HG03520 (cell line): ENCODE measurements at regions not wholly inside any gene's neighbourhood (a gene's known extent, or its start where the extent isn't known, plus 50 kb on each side); places are given as distances from the start of the nearest gene placed in this dataset.
"Not testable (repeated sequence)": the region's sequence is repeated elsewhere in the genome, so short reads cannot be mapped to it uniquely, and the experiment has no call there.

Experiments used
- ATAC-seq: cut with Tn5 transposase; IDR thresholded peaks from one replicate; pipeline ENCODE4 v1.9.1; 2021; ENCODE audit warnings: mild to moderate bottlenecking, moderate library complexity; ENCODE audit not compliant: unreplicated experiment

DNA sequence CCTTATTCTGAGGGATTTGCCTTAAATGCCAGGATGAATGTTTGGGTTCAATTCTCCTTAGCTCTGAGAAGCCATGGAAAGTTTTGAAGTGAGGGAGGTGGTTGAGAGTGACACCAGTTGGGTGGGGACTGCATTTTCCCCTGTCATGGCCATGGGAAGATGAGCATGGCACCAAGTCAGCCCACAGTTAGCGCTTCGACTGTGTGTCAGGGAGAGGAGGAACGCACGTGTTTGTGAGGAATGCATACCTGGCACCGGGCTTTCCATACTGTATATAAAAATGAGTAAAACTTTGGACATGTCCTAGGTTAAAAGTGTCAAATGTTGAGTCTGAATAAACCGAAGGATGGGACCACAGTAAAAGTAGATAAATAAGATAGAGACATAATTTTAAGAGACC lies 187.5 kb upstream of the KL start:
- no peak for ATAC-seq

DNA sequence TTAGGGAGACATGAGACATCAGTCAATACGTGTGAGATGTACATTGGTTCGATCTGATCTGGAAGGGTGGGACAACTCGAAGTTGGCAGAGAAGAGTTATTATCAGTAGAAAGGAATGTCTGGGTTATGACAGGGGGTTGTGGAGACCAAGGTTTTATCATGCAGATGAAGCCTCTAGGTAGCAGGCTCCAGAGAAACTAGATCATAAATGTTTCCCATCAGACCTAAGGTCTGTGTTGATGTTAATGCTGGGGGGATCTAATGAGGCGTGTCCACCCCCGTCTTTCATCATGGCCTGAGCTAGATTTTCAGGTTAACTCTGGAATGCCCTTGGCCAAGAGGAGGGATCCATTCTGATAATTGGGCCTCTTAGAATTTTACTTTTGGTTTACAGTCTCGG lies 187.0 kb upstream of the KL start:
- no peak for ATAC-seq

DNA sequence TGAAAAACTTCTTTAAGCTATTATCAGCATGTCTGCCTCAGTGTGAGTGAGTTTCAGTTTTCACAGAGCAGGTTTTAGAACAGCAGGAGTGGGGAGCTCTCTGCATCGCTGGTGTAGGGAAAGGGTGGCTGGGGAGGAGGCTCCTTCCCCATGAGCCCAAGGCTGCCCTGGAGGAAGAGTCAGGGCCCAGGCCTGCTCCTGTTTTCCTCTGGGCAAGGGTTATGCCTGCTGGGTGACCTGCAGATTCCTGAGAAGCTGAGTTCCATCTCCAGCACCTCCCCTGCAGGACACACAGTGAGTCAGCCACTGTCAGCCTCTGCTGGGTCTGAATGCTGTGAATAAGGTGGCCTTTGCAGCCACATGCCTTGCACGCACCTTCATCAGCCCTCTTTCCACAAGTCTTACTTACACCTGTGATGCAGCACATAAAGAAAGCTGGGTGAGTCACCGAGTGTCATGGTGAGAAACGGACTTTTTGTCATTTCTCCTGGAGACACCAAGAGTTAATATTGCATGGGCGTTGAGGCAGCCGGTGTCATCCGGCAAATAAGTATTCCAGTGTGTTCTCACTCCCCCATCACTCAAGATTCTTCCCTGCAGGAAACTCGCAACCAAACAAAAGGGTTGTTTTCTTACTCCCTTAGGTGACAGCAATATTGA lies 186.4 kb upstream of the KL start:
- no peak for ATAC-seq

DNA sequence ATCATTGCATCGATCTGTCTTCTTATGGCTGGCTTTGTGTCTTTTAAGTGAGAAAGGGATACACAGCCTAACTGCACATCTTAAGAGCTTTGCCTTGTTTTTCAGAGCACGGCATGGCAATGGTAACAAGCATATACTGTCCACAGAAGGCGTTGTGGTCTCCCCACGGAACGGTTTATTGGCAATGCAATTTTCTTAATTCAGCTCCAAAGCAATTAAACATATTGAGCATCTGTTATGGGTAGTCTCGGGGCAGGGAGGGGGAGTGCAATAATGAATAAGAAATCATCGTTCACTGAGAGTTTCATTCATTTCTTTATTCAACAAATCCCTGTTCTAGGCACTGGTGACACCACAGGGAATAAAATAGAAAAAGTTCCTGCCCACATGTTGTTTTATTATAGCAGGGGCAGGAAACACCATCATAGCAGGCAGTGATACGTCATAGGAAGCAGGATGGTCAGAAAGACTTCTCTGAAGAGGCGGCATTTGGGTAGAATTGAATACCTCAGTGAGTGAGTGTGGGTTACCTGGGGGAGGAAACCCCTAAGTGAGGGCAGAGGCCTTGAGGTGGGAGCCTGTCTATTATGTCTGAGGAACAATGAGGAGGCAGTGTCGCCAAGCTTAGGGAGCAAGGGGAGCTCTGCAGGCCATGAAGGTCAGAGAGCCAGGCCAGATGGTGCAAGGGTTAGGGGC lies 185.7 kb upstream of the KL start:
- ATAC-seq, result no peak

DNA sequence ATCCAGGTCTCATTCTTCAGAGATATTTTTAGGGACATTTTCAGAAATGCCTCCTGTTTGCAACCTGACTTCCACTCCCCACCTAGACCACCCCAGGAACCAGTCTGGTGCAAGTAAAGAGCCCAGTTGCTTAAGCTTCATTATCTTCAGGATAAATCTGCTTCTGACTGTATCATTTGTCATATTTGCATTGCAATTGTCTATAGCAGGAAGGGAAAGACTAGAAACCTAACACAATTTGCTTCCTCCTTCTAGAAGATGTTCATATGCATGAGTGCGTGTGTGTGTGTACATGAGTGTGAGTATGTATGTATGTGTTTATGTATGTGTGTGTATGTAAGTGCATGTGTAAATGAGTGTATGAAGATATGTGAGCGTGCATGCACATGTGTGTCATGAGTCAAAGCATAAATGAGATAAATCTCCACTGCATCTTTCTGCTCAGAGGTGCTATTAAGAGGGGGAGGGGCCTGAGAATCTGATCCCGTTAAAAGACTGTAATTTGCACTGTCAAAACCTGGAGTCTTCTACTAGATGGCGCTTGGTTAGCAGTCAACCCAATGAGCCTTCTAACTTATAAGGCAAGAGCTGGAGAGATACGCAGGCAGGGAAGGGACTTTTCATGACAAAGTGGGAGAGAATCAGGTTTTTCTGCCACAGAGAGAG lies 178.8 kb upstream of the KL start:
- no peak for ATAC-seq

DNA sequence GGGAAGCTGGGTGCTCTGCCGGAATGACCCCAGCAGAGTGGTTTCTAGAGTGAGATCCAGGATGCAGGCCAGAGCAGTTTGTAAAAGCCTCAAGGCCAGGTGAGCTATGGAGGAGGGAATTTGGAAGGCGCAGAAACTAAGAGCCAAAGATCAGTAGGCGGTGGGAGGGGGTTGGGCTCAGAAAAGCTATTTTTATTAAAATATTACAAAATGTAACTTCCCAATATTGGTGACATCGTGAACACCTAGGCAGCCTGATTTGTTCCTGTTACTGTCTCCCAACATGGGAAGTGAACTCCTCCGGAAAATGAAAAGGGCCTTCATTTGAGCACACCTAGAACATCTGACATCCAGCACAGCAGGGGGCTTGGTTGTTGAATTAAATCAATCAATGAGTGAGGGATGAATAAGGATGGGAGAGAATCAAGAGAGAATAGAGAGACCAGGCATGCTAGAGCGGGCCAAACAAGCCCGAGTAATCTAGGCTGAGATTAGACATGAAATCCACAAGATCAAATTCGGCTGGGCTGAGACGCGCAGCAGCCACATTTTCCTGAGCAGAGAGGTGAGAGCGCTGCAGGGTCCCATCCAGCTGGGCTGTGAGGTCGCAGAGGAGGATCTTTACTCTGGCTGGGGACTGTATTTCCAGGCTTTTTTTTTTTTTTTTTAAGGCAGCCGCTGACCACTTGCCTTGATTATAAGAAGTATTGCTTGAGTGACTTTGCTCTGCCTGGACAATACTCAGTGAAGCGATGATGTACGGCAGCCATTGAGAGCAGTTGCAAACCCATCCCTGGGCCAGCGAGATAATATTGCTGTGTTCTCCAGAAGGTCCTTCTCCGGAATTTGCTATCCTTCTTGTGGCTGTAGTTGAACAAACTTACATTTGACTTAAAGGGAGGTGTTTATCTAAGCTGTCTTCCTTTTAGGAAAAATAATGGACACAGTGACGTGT lies 178.0 kb upstream of the KL start:
- no peak for ATAC-seq

DNA sequence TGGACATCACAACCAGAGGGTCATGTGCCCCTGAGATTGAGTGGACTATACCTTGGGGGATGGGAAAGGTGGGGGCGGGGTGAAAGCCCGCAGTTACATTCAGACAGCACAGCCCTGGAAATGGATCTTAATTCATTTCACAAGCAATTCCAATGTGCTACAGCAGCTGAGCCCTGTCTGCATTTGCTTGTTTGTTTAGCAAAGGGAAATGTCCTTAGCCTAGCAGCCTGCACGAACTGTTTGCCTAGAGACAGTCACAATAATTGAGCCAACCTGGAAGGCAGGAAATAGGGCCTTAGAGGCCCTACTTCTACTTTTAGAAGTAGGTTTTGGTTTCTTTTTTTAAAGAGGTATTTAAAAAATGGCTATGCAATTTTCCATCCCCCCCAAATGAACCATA lies 177.3 kb upstream of the KL start:
- ATAC-seq, result peak; percentile 76

DNA sequence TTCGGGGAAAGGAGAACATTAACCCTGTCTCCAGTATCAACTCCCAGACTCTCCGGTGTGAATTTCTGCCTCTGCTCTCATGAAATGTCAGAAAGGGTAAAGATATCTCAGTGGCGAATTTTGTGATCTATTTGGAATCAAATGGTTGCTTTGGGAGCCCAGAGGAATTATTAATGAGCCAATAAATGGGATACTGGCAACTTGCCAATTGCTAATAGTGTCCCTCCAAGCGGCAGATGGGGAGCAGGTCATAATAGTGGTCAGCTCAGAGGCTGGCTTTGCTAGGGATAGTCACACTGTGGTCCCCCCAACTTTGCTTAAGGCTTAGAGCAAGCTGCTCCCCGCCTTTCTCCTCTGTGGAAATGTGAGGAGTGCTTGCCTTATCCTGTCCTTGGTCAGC lies 176.1 kb upstream of the KL start:
- no peak for ATAC-seq

DNA sequence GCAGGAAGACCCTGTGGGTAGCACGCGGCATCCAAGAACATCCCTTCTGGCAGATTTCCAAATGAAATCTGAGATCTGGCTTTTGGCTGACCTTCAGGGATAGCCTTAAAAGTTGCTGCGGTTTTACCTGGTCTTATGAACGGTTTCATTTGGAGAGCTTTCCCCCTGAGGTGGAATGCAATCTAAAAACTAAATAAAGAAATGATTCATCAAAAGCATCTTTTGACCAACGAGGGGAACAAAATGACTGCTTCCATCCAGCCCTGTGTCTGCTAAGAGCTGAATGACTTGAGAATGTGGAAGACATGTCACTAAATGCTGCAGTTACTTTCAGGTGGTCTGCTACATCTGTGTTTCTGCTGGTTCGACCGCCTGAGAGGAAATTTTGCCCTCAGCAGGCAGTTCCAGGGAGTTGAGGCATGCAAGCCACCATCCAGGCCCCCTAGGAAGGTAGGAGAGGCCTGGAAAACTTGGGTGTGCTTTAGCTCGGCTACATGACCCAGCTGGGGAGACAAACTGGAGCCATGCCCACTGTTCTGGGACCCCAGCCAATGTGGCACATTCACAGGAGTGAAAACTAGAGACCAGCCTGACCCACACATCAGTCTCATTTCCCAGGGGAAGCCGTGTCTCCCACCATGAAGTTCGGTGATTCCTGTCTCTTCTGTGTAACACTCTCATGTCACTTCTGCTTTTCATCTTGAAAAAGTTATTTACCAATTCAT lies 175.1 kb upstream of the KL start:
- peak; percentile 59 for ATAC-seq

DNA sequence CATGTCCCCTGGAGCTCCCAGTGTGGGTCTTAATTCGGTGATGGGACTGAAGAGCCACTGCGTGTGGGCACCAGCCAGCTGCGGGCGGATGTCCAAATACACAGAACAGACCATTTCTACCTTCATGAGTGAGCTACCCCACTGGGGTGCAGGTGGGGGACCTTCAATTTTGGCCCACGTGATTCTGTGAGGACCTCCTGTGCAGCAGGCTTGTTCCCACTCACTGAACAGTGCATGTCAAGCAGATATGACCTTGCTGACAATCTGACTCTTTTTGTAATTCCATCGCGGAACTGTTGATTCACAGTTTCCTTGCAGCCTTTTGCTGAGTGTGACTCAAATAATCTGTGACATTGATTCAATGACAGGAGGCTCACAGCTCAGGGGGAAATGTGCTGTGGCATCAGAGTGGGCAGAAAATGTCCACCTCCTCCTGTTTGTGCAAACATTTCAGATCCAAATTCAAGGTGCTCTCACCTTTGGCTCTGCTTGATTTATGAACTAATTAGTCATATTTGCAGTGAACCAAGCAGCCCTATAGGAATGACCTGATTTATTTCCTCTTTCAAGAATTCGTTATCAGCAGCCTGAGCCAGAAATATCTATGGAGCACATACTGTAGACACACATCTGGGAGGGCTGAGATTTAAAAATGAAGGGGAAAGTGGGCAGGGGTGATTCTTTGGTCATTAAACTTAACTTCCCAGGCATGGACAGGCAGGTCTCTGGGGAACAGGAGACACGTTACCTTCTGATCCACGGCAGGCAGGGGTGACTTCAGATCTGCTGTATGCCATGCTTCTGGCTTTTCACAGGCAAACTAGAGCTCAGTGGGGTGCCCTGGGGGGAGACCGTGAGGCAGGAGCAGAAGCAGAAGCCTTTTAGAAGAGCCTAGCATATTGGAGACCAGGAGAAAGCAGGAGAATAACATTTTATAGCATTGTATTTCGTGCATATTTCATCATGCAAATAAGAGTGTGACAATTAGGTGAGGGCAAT lies 170.0 kb upstream of the KL start:
- no peak for ATAC-seq

DNA sequence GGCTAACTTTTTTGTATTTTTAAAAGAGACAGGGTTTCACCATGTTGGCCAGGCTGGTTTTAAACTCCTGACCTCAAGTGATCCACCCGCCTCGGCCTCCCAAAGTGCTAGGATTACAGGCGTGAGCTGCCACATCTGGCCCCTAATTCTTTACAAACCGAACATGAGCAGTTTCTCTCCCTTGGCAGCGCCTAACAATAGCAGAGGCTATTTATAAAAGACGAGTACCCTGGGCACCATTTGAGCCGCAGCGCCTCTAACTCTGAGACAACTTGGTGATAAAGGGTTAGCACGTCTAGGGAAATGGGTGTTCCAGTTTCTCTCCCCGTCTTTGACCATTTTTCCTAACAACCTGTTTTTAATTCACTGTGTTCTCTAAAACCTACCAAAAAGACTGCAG lies 168.2 kb upstream of the KL start:
- ATAC-seq, result not testable (repeated sequence)

DNA sequence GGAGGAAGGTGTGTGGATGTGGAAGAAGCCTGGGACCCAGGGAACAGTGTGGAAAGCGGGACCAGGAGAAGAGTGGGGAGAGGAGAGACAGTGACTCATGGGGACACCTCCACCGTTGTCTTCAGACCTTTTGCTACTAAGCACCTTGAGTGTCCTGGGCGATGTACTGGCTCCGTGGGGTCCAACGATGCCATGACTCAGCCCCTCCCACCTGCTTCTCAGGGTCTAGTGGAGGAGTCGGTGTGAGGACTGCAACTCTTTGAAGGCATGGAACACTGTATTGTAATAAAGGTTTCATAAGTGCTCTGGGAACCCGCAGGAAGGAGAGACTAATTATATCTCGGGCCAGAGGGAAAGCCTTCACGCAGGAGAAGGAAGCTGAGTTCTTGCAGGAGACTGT lies 166.9 kb upstream of the KL start:
- no peak for ATAC-seq

DNA sequence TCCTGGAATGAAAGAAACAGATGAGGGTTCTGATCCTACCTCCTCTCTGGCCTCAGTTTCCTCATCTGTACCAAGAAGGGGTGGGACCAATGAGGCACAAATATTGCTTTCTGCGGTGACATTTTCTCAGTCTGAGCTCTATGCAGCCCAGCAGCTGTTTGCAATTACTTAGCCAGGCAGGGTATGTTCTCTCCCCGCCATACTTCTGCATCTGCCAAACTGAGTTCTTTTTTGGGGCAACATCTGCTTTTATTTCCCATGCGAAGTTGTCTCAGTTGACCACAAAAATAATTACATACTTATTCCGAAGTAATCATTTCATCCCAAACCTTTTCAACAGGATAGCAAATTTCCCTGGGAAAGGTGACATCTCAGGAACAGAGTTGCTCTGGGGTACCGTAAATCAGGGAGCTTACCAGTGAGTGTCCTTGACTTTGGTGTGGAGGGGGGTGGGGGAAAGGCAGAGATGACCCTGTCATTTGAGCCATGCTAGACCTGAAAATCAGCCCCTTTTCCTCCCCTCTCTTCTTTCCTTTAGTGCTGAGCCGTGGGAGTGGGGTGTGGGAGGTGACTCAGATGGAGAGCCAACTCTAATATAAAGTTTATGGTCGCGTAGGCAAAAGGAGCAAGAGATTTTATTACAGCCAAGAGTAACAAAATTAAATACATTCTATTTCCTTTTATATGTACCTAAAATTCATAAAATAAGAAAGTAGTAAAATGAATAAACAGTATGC lies 165.7 kb upstream of the KL start:
- ATAC-seq, result no peak

DNA sequence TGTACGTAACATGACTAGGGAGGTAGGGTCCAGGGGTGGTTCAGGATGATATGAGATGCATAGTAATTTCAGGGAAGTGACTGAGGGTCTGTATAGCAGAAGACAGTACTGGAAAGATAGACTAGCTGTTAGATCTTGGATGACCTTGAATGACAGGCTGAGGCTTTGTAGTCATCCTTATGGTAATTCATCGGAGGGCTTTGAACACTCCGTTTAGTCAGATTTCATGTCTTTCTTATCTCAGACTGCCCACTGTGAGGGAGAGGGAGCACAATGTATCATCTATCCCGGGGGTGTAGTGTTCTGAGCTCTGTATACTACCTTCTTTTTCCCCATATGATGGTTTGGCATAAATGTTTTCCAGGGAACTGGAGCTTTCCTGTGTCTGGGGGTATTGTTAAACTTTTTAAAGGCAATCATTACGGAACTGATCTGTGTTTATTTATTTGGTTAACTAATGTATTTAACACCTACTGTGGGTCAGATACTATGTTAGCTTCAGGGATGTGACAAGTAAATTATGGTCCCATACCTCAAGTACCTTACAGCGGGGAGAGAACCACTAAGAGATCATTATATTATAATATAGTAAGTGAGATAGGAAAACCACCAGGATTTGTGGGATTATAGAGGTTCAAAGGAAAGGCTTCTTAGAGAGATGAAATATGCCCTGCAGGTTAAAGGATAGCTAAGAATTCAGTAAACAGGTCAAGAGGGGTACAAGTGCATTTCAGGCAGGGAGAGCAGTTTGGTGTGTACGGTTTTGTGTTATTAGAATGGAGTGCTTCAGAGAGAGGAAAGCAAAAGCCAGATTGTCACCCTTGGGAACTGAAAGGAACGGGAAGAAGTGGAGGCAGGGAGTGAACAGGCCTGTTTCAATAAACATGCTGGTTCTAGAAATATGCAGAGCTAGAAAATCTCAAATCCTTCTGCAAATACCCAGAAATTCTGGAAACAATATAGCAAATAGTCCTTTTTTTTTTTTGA lies 164.8 kb upstream of the KL start:
- ATAC-seq, result no peak

DNA sequence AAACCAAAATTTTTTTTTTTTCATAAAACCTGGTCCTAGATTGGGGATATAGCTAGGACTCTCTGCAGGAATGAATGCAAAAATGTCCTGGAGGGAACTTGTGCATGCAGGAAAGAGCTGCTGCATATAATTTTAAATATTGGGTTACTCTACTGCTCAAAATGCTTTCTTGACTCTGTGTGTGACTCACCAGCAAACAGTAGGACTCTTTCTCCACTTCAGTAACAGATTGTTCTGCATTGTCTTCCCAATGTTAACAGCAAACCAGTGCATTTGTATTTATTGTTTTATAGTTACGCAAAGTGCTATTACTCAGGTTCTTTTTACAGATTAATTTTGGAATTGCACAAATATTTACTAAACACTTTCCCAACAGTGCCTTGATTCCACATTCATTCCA lies 163.7 kb upstream of the KL start:
- no peak for ATAC-seq

DNA sequence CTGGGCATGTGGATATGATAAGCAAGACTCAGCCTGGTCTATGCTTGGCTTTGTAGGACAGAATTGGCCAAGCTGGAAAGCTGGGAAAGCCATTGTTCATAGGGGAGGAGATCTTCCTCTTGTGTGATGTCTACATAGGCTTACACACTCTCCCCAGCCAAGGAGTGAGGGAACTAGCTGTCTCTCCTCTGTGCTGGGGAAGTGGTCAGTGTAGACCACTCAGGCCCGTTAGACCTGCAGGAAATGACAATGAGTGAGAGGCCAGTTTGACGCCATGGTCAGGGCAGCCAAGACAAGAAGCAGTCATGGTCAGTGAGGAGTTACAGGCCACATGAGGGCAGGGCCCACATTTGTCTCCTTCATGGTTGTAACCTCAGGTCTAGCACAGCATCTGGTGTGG lies 159.1 kb upstream of the KL start:
- no peak for ATAC-seq

DNA sequence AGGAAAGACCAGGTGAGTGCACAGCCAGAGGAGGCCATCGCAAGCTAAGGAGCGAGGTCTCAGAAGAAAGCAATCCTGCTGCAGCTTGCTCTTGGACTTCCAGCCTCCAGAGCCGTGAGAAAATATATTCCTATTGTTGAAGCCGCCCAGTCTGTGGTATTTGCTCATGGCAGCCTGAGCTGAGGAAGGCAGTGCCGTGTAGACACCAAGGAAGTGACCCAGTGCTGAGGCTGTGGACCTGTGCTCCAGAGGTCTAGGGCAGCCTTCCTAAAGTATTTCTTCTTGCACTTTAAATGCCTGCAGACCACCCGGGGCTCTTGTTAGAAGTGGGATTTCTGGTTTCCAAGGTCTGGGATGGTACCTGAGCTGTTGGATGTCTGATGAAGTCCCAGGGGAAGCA lies 158.5 kb upstream of the KL start:
- no peak for ATAC-seq
